PC-3 (cell line): ENCODE measurements at regions not wholly inside any gene's neighbourhood (a gene's known extent, or its start where the extent isn't known, plus 50 kb on each side); places are given as distances from the start of the nearest gene placed in this dataset.

Experiments used
- CTCF ChIP-seq: fragments of 300-600 bp; sonication (generic); conservative IDR thresholded peaks from 2 replicates; pipeline ENCODE4 v1.5.1; 2017; ENCODE audit warnings: antibody characterized with exemption, low read depth, mild to moderate bottlenecking, low read length
- EZH2 ChIP-seq: fragments of 300-600 bp; sonication (generic); IDR thresholded peaks from one replicate; pipeline ENCODE4 v1.6.1; 2017; ENCODE audit warnings: antibody characterized with exemption, mild to moderate bottlenecking, low read length; ENCODE audit not compliant: unreplicated experiment
- EZH2phosphoT487 ChIP-seq: fragments of 300-600 bp; sonication (generic); IDR thresholded peaks from 2 replicates; pipeline ENCODE4 v1.6.1; 2018; ENCODE audit warnings: mild to moderate bottlenecking, antibody characterized with exemption, low read length, borderline replicate concordance

DNA sequence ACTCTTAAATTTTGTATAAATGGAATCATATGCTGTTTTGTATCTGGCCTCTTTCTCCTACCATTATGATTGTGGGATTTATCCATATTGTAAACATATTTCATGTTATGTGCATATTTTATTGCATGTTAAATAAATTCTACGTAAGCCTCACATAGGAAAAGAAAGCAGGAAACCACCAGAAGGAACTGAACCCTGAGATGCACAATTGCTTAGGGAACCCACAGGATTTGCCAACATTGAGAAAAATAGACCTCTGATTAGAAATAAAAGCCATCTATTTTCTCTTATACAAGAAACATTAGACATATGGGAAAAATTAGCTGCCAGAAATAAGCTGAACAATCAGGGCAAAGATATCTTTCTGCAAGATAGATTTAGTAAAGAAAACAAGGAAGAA is 111.2 kb upstream of the CARMIL1 start:
- TF ChIP-seq CTCF (no peak), EZH2 (no peak), EZH2phosphoT487 (no peak)
